Left ventricle myocardium superior (tissue), 1 donor: ENCODE measurements at regions not wholly inside any gene's neighbourhood (a gene's known extent, or its start where the extent isn't known, plus 50 kb on each side); places are given as distances from the start of the nearest gene placed in this dataset.
"Not testable (repeated sequence)": the region's sequence is repeated elsewhere in the genome, so short reads cannot be mapped to it uniquely, and the experiment has no call there.

ENCODE experiments used
- ATAC-seq: fragments of 200-7000 bp; cut with Tn5 transposase; one replicate; pipeline ENCODE4 v1.9.1; 2020; ENCODE audit warnings: mild to moderate bottlenecking, moderate library complexity
- DNase-seq: peaks from one replicate; pipeline ENCODE4 v3.0.0-alpha.2; 2020
- intact Hi-C: fragments of 100-400 bp; cut with micrococcal nuclease; formaldehyde crosslinking; loops from one replicate; pipeline ENCODE4 v1.11.0; 2022
- donor health status: DM: no; HTN: yes; CAD: no; lungs with severe emphysema.

GRCh38 chr2:190742431-190742830, 93.5 kb downstream of the NAB1 start:
- ATAC-seq = no peak
- DNase-seq = no peak
- intact Hi-C loops = no loop called here

GRCh38 chr2:190744041-190744440, 95.2 kb downstream of the NAB1 start:
- no peak for DNase-seq
- intact Hi-C loops = no loop called here
- no peak for ATAC-seq

- DNase-seq (no peak), ATAC-seq (no peak)
- intact Hi-C loops = no loop called here
Observed at GRCh38 chr2:190746971-190747761, 98.3 kb downstream of the NAB1 start.

DNA sequence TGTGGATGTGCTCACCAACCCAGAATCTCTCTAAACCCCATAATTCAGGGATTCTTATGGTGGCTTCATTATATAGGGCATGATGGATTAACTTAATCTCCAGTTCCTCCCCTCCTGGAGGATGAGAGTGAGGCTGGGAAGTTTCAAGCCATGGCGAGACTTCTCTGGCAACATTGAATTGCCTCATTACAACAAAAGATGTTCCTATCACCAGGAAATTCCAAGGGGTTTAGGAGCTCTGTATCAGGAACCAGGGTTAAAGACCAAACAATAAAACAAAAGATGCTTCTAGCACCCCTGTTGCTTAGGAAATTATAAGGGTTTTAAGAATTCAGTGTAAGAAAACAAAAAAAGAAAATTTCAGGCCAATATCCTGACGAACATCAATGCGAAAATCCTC, 100.1 kb downstream of the NAB1 start:
- intact Hi-C loops = no loop called here

DNA sequence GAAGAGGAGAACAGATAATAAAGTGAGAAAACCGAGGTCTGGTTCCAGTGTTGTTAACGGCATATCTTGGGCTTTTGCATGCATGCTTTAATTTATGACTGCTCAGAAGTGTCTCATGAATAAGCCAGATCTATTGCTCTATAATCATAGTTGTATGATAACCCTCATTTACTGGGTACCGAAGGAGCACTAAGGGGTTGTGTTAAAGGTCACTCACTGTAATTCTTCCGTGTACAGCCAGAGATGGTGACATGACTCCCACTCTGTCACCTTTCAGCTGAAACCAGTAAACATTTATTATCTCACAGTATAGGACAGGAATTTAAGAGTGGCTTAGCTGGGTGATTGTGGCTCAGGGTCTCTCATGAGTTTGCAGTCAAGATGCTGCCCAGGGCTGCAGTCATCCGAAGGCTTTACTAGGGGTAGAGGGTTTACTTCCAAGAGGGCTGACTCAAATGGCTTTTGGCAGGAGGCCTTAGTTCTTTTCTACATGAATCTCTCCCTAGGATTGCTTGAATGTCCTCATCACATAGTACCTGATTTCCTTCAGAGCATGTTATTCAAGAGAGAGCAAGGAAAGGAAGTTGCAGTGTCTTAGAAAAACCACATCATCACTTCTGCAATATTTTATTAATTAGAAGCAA, 107.0 kb downstream of the NAB1 start:
- intact Hi-C loops = no loop called here
- no peak for DNase-seq
- ATAC-seq = no peak

More for the DNA sequence above, 100.1 kb downstream of the NAB1 start:
- ATAC-seq (no peak), DNase-seq (no peak)

GRCh38 chr2:190759749-190760213, 110.9 kb downstream of the NAB1 start:
- intact Hi-C loops = no loop called here
- no peak for DNase-seq
- ATAC-seq = no peak

- ATAC-seq, DNase-seq, intact Hi-C loops: not testable (repeated sequence)
Observed at GRCh38 chr2:190760353-190761150, 111.7 kb downstream of the NAB1 start.

DNA sequence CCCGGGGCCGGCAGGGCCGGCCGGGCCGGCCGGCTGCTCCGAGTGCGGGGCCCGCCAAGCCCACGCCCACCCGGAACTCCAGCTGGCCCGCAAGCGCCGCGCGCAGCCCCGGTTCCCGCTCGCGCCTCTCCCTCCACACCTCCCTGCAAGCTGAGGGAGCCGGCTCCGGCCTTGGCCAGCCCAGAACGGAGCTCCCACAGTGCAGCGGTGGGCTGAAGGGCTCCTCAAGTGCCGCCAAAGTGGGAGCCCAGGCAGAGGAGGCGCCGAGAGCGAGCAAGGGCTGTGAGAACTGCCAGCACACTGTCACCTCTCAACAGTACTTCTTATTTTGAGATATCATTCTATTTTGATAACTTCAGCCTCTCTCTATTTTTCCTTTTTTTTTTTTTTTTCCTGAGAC, 112.3 kb downstream of the NAB1 start:
- DNase-seq, intact Hi-C loops, ATAC-seq: not testable (repeated sequence)

DNA sequence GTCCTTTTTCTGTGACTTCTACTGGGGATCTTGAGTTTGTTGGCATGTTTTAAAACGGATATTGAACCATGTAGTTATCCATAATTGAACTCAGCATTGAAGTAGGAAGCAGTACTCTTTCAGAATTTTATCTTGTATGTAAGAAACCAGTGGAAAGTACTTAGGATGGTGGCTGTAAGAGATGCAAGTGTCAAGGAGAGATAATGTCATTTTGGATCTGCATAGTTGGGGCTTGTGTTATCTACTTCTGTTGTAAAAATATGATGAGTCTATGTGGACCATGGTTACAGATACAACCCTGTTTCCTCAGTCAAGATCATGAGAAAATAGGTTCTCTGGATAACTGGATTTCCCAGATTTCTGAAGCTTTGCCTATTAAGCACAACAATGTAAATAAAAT, 113.7 kb downstream of the NAB1 start:
- DNase-seq = no peak
- intact Hi-C loops = no loop called here
- no peak for ATAC-seq

DNA sequence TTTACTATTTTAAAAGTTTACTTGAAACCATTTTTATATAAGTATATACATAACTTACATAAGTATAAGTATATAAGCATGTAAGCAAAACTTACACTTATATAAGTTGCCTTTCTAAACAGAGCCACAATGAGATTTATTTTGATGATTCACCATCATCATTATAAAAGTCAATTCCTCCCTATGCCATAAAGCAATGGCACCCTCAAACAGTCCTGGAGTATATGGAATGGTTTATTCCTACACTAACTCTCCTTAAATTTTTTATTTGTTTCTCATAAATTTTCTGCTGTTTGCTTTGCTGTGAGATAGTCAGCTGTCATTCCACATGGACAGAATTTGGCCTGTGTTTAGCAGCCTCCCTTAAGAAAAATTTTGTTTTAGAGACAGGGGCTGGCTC, 114.2 kb downstream of the NAB1 start:
- ATAC-seq = no peak
- intact Hi-C loops = no loop called here
- DNase-seq = no peak

- DNase-seq = no peak
- intact Hi-C loops = no loop called here
- ATAC-seq = no peak
Observed at GRCh38 chr2:190763901-190764514, 115.1 kb downstream of the NAB1 start.

- peak; percentile 44 for ATAC-seq
- intact Hi-C loops = no loop called here
- no peak for DNase-seq
Observed at GRCh38 chr2:190765386-190766173, 115.0 kb upstream of the GLS start.

- ATAC-seq = no peak
- DNase-seq = no peak
- intact Hi-C loops = no loop called here
Observed at GRCh38 chr2:190766174-190766572, 114.4 kb upstream of the GLS start.

- no peak for ATAC-seq
- no peak for DNase-seq
Observed at GRCh38 chr2:190766595-190766994, 114.0 kb upstream of the GLS start.

DNA sequence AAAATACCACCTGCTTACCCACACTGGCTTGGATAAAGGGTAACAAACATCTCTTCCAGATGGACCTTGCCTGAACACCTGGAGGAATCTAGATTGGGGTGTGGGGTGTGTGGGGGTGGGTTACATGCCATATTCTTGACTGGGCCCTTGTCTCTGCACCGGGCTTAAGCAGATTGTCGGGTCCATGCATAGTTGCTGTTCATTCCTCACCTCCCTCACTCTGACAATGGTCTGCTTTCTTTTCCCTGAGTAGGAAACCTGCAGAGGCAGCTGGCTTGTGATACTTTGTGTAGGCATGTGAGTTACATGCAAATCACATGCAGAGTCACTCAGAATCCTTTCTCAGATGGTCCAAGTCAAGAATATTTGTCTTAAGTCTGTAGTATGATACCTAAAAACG, 112.8 kb upstream of the GLS start:
- DNase-seq = no peak
- ATAC-seq = no peak
- intact Hi-C loops = no loop called here

More at GRCh38 chr2:190766595-190766994, 114.0 kb upstream of the GLS start:
- intact Hi-C loops = no loop called here

GRCh38 chr2:190769258-190769657, 111.4 kb upstream of the GLS start:
- intact Hi-C loops = no loop called here
- ATAC-seq = no peak
- DNase-seq = no peak

- no peak for ATAC-seq
- no peak for DNase-seq
- intact Hi-C loops = no loop called here
Observed at GRCh38 chr2:190771726-190772125, 108.9 kb upstream of the GLS start.

GRCh38 chr2:190780594-190780993, 100.0 kb upstream of the GLS start:
- ATAC-seq (no peak), DNase-seq (no peak)
- intact Hi-C loops = no loop called here
